ENCODE measurements at regions not wholly inside any gene's neighbourhood (a gene's known extent, or its start where the extent isn't known, plus 50 kb on each side); places are given as distances from the start of the nearest gene placed in this dataset.

DNA sequence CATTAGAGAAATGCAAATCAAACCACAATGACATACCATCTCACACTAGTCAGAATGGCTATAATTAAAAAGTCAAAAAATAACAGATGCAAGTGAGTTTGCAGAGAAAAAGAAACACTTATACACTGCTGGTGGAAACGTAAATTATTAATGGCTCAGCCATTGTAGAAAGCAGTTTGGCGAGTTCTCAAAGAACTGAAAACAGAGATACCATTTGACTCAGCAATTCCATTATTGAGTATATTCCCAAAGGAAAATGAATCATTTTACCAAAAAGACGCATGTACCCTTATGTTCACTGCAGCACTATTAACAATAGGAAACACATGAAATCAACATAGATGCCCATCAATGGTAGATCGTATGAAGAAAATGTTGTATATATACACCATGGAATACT lies 75.0 kb downstream of the NAA11 start:
- TF ChIP-seq, protein P1, sequence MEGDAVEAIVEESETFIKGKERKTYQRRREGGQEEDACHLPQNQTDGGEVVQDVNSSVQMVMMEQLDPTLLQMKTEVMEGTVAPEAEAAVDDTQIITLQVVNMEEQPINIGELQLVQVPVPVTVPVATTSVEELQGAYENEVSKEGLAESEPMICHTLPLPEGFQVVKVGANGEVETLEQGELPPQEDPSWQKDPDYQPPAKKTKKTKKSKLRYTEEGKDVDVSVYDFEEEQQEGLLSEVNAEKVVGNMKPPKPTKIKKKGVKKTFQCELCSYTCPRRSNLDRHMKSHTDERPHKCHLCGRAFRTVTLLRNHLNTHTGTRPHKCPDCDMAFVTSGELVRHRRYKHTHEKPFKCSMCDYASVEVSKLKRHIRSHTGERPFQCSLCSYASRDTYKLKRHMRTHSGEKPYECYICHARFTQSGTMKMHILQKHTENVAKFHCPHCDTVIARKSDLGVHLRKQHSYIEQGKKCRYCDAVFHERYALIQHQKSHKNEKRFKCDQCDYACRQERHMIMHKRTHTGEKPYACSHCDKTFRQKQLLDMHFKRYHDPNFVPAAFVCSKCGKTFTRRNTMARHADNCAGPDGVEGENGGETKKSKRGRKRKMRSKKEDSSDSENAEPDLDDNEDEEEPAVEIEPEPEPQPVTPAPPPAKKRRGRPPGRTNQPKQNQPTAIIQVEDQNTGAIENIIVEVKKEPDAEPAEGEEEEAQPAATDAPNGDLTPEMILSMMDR (IDR thresholded peaks at IDR 0.05; ENCODE audit: poor library complexity, severe bottlenecking) = no peak
- no peak for TF ChIP-seq POLR2AphosphoS5 (IDR thresholded peaks at IDR 0.05)
- no peak for TF ChIP-seq EZH2 (IDR thresholded peaks at IDR 0.05; ENCODE audit: borderline replicate concordance, insufficient read depth, low read length, poor library complexity, severe bottlenecking)
- TF ChIP-seq MXI1 (conservative IDR thresholded peaks at IDR 0.05; ENCODE audit: poor library complexity, severe bottlenecking) = no peak
- TF ChIP-seq, protein P2, sequence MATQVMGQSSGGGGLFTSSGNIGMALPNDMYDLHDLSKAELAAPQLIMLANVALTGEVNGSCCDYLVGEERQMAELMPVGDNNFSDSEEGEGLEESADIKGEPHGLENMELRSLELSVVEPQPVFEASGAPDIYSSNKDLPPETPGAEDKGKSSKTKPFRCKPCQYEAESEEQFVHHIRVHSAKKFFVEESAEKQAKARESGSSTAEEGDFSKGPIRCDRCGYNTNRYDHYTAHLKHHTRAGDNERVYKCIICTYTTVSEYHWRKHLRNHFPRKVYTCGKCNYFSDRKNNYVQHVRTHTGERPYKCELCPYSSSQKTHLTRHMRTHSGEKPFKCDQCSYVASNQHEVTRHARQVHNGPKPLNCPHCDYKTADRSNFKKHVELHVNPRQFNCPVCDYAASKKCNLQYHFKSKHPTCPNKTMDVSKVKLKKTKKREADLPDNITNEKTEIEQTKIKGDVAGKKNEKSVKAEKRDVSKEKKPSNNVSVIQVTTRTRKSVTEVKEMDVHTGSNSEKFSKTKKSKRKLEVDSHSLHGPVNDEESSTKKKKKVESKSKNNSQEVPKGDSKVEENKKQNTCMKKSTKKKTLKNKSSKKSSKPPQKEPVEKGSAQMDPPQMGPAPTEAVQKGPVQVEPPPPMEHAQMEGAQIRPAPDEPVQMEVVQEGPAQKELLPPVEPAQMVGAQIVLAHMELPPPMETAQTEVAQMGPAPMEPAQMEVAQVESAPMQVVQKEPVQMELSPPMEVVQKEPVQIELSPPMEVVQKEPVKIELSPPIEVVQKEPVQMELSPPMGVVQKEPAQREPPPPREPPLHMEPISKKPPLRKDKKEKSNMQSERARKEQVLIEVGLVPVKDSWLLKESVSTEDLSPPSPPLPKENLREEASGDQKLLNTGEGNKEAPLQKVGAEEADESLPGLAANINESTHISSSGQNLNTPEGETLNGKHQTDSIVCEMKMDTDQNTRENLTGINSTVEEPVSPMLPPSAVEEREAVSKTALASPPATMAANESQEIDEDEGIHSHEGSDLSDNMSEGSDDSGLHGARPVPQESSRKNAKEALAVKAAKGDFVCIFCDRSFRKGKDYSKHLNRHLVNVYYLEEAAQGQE (IDR thresholded peaks at IDR 0.05; ENCODE audit: borderline replicate concordance) = no peak
